ENCODE measurements at regions not wholly inside any gene's neighbourhood (a gene's known extent, or its start where the extent isn't known, plus 50 kb on each side); places are given as distances from the start of the nearest gene placed in this dataset.

- in situ Hi-C loops (cut with MboI), result no loop called here
- H3K9me2 ChIP-seq (ENCODE audit: insufficient read depth), result no peaks in the 10 kb centered on the region
- H3K27me3 ChIP-seq (replicated peaks; ENCODE audit: insufficient read depth), result no peaks in the 10 kb centered on the region
- H2AFZ ChIP-seq, result no peak overlapping the region
- no peaks in the 10 kb centered on the region for H3K4me1 ChIP-seq (ENCODE audit: insufficient read depth)
- no peaks in the 10 kb centered on the region for H3K9me3 ChIP-seq (ENCODE audit: low read depth)
- TF ChIP-seq EZH2phosphoT487 (IDR thresholded peaks at IDR 0.05; ENCODE audit: insufficient read depth, low read depth), result no peak
- TF ChIP-seq EZH2 (IDR thresholded peaks at IDR 0.05; ENCODE audit: insufficient read depth, poor library complexity, severe bottlenecking), result no peak
- H4K20me1 ChIP-seq (ENCODE audit: insufficient read depth), result no peaks in the 10 kb centered on the region
- no peak overlapping the region for H3K4me2 ChIP-seq (ENCODE audit: unreplicated experiment)
- WGBS, 2 experiments (ENCODE audit: low coverage in 1 of 2, low lambda C conversion rate in 2 of 2, missing lambda C conversion rate in 2 of 2), result 9 to 10% methylated on average over 3 of the region's 3 CpGs
- no peak overlapping the region for H3K27ac ChIP-seq
- no peak overlapping the region for H3K9ac ChIP-seq
- H3K79me2 ChIP-seq (ENCODE audit: insufficient read depth), result no peaks in the 10 kb centered on the region
- H3F3A ChIP-seq (ENCODE audit: insufficient read depth), result no peaks in the 10 kb centered on the region
- H3K4me3 ChIP-seq, result no peak overlapping the region
- no peaks in the 10 kb centered on the region for H3K36me3 ChIP-seq (ENCODE audit: low read depth)
- no peak for DNase-seq
These were observed 754.6 kb upstream of the SOX11 start for GRCh38 chr2:4937550-4937949.

DNA sequence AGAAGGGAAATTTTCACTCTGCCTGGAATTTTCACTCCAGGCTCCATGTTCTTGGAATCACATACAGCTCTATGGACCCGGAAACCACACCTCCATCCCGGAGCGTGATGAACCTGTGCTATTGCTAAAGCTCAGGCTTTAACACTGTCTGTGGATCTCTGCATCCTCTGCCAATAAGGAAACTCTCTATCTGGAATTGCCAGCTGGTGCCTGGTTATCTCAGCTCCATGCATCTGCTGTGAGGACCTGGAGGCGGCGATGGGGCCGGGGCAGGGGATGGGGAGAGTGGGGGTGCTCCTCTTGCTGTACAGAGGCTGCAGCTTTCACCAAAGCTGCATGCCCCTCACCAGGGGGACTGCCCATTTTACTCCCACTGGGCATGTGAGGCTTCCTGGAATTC lies 754.0 kb upstream of the SOX11 start:
- H3K27me3 ChIP-seq (replicated peaks; ENCODE audit: insufficient read depth), result no peaks in the 10 kb centered on the region
- H3K9me2 ChIP-seq (ENCODE audit: insufficient read depth), result no peaks in the 10 kb centered on the region
- DNase-seq, result no peak
- H3F3A ChIP-seq (ENCODE audit: insufficient read depth), result no peaks in the 10 kb centered on the region
- H4K20me1 ChIP-seq (ENCODE audit: insufficient read depth), result no peaks in the 10 kb centered on the region
- 15 to 19% methylated on average over 6 of the region's 6 CpGs for WGBS, 2 experiments (ENCODE audit: low coverage in 1 of 2, low lambda C conversion rate in 2 of 2, missing lambda C conversion rate in 2 of 2)
- H3K4me3 ChIP-seq, result no peak overlapping the region
- no peaks in the 10 kb centered on the region for H3K36me3 ChIP-seq (ENCODE audit: low read depth)
- H2AFZ ChIP-seq, result no peak overlapping the region
- no peaks in the 10 kb centered on the region for H3K4me1 ChIP-seq (ENCODE audit: insufficient read depth)
- no peaks in the 10 kb centered on the region for H3K9me3 ChIP-seq (ENCODE audit: low read depth)
- no peak overlapping the region for H3K9ac ChIP-seq
- TF ChIP-seq EZH2 (IDR thresholded peaks at IDR 0.05; ENCODE audit: insufficient read depth, poor library complexity, severe bottlenecking) (no peak), EZH2phosphoT487 (IDR thresholded peaks at IDR 0.05; ENCODE audit: insufficient read depth, low read depth) (no peak)
- in situ Hi-C loops (cut with MboI), result no loop called here
- no peak overlapping the region for H3K4me2 ChIP-seq (ENCODE audit: unreplicated experiment)
- H3K79me2 ChIP-seq (ENCODE audit: insufficient read depth), result no peaks in the 10 kb centered on the region
- H3K27ac ChIP-seq, result no peak overlapping the region

DNA sequence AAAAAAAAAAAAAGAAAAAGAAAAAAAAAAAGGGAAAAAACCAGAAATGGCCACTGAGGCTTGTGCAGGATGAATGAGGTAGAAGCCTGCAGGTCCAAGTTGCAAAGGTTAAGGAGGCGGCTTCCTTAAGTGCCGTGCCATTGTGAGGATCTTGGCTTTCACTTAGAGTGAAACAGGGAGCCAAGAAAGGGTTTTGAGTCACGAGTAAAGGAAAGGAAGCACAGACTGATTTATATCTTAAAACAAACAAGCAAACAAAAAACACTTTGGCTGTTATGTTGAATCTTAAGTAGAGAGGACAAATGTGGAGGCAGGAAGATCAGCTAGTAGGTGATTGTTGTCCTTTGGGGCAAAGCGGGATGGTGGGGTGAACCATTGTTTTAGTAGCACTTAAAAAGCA lies 749.7 kb upstream of the SOX11 start:
- Histone ChIP-seq H3K27me3 (replicated peaks; ENCODE audit: insufficient read depth) (no peaks in the 10 kb centered on the region), H2AFZ (no peak overlapping the region), H3K9ac (no peak overlapping the region), H4K20me1 (ENCODE audit: insufficient read depth) (no peaks in the 10 kb centered on the region), H3F3A (ENCODE audit: insufficient read depth) (no peaks in the 10 kb centered on the region), H3K79me2 (ENCODE audit: insufficient read depth) (no peaks in the 10 kb centered on the region), H3K9me2 (ENCODE audit: insufficient read depth) (no peaks in the 10 kb centered on the region), H3K27ac (no peak overlapping the region), H3K4me1 (ENCODE audit: insufficient read depth) (no peaks in the 10 kb centered on the region), H3K4me3 (no peak overlapping the region), H3K36me3 (ENCODE audit: low read depth) (no peaks in the 10 kb centered on the region), H3K4me2 (ENCODE audit: unreplicated experiment) (no peak overlapping the region), H3K9me3 (ENCODE audit: low read depth) (no peaks in the 10 kb centered on the region)
- 20 to 21% methylated on average over 4 of the region's 4 CpGs for WGBS, 2 experiments (ENCODE audit: low coverage in 1 of 2, low lambda C conversion rate in 2 of 2, missing lambda C conversion rate in 2 of 2)
- in situ Hi-C loops (cut with MboI), result no loop called here
- DNase-seq, result no peak
- TF ChIP-seq EZH2 (IDR thresholded peaks at IDR 0.05; ENCODE audit: insufficient read depth, poor library complexity, severe bottlenecking) (no peak), EZH2phosphoT487 (IDR thresholded peaks at IDR 0.05; ENCODE audit: insufficient read depth, low read depth) (no peak)

DNA sequence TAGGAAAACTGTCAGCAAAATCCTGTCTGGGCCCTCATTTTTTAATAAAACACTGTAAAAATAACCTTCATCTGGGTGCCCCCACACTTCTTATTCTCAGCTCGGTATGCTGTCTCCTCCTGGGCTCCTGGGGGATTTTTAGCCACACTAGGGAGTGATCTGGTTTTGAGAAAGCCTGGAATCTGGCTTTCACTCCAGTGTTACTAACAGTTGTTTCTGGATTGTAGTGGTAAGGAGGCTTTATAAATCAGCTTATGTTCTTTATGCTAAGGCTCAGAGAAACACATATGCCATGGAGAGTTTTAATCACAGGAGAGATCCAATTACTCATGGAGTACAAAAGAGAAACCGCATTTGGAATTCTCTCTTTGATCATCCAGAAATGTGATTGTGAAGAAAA lies 744.3 kb upstream of the SOX11 start:
- H3K4me2 ChIP-seq (ENCODE audit: unreplicated experiment), result no peak overlapping the region
- H3K4me1 ChIP-seq (ENCODE audit: insufficient read depth), result no peaks in the 10 kb centered on the region
- no peak for DNase-seq
- H3K9me3 ChIP-seq (ENCODE audit: low read depth), result no peaks in the 10 kb centered on the region
- no peak overlapping the region for H3K27ac ChIP-seq
- H3K79me2 ChIP-seq (ENCODE audit: insufficient read depth), result no peaks in the 10 kb centered on the region
- no peaks in the 10 kb centered on the region for H4K20me1 ChIP-seq (ENCODE audit: insufficient read depth)
- in situ Hi-C loops (cut with MboI), result no loop called here
- no peaks in the 10 kb centered on the region for H3K27me3 ChIP-seq (replicated peaks; ENCODE audit: insufficient read depth)
- no peak overlapping the region for H2AFZ ChIP-seq
- H3K36me3 ChIP-seq (ENCODE audit: low read depth), result no peaks in the 10 kb centered on the region
- no peaks in the 10 kb centered on the region for H3F3A ChIP-seq (ENCODE audit: insufficient read depth)
- 4 to 15% methylated on average over 2 of the region's 2 CpGs for WGBS, 2 experiments (ENCODE audit: low coverage in 1 of 2, low lambda C conversion rate in 2 of 2, missing lambda C conversion rate in 2 of 2)
- TF ChIP-seq EZH2phosphoT487 (IDR thresholded peaks at IDR 0.05; ENCODE audit: insufficient read depth, low read depth) (no peak), EZH2 (IDR thresholded peaks at IDR 0.05; ENCODE audit: insufficient read depth, poor library complexity, severe bottlenecking) (no peak)
- no peak overlapping the region for H3K9ac ChIP-seq
- H3K4me3 ChIP-seq, result no peak overlapping the region
- H3K9me2 ChIP-seq (ENCODE audit: insufficient read depth), result no peaks in the 10 kb centered on the region

- no peak overlapping the region for H3K4me3 ChIP-seq
- H3K4me1 ChIP-seq (ENCODE audit: insufficient read depth), result no peaks in the 10 kb centered on the region
- H3K4me2 ChIP-seq (ENCODE audit: unreplicated experiment), result no peak overlapping the region
- H3K27me3 ChIP-seq (replicated peaks; ENCODE audit: insufficient read depth), result no peaks in the 10 kb centered on the region
- no peaks in the 10 kb centered on the region for H3F3A ChIP-seq (ENCODE audit: insufficient read depth)
- 40 to 51% methylated on average over 4 of the region's 4 CpGs for WGBS, 2 experiments (ENCODE audit: low coverage in 1 of 2, low lambda C conversion rate in 2 of 2, missing lambda C conversion rate in 2 of 2)
- no peaks in the 10 kb centered on the region for H3K9me2 ChIP-seq (ENCODE audit: insufficient read depth)
- H3K9me3 ChIP-seq (ENCODE audit: low read depth), result no peaks in the 10 kb centered on the region
- H3K36me3 ChIP-seq (ENCODE audit: low read depth), result no peaks in the 10 kb centered on the region
- H4K20me1 ChIP-seq (ENCODE audit: insufficient read depth), result no peaks in the 10 kb centered on the region
- DNase-seq, result no peak
- no peak overlapping the region for H3K9ac ChIP-seq
- H3K27ac ChIP-seq, result no peak overlapping the region
- TF ChIP-seq EZH2 (IDR thresholded peaks at IDR 0.05; ENCODE audit: insufficient read depth, poor library complexity, severe bottlenecking) (no peak), EZH2phosphoT487 (IDR thresholded peaks at IDR 0.05; ENCODE audit: insufficient read depth, low read depth) (no peak)
- H2AFZ ChIP-seq, result no peak overlapping the region
- in situ Hi-C loops (cut with MboI), result no loop called here
- H3K79me2 ChIP-seq (ENCODE audit: insufficient read depth), result no peaks in the 10 kb centered on the region
These were observed 740.8 kb upstream of the SOX11 start for GRCh38 chr2:4951368-4951767.

All from GM23248 (cell line).